Caco-2 (cell line): ENCODE measurements at regions not wholly inside any gene's neighbourhood (a gene's known extent, or its start where the extent isn't known, plus 50 kb on each side); places are given as distances from the start of the nearest gene placed in this dataset.

Experiments
- BruUV-seq: library from RNA; stranded (reverse); fragments of 400-500 nt; replicated peaks from 2 replicates; lab custom pipeline; 2021; lab: Mats Ljungman, UMichigan
- CTCF ChIA-PET: fragments of 300-600 bp; sonication (Branson Sonifier 250); formaldehyde crosslinking; loops from one replicate; lab custom pipeline; 2022; ENCODE audit warnings: antibody characterized with exemption; lab: Charles Lee
- POLR2A ChIA-PET: fragments of 300-600 bp; sonication (Branson Sonifier 250); formaldehyde crosslinking; loops from one replicate; lab custom pipeline; 2022; ENCODE audit warnings: antibody characterized with exemption; lab: Charles Lee
- DNase-seq, 2 experiments: peaks; one replicate each; pipeline versions ENCODE4 v3.0.0 to v3.0.0-alpha.2; 2020 to 2022
- H3K27me3 ChIP-seq: replicated peaks from 2 replicates; pipeline ENCODE4 v1.6.0; 2011; ENCODE audit warnings: low read length; ENCODE audit not compliant: control insufficient read depth, insufficient read depth
- H3K36me3 ChIP-seq: 2 replicates; pipeline ENCODE4 v1.5.1; 2011; ENCODE audit warnings: low read length; ENCODE audit not compliant: control insufficient read depth, insufficient read depth
- H3K4me1 ChIP-seq: fragments of 250-450 bp; sonication (Bioruptor Pico); 2 replicates; pipeline ENCODE4 v1.5.1; 2020; ENCODE audit warnings: mild to moderate bottlenecking
- H3K4me3 ChIP-seq: 2 replicates; pipeline ENCODE4 v1.5.1; 2011; ENCODE audit warnings: low read depth, mild to moderate bottlenecking, control low read depth, low read length
- H3K9me3 ChIP-seq: fragments of 250-450 bp; sonication (Bioruptor Pico); 2 replicates; pipeline ENCODE4 v1.5.1; 2020; ENCODE audit warnings: mild to moderate bottlenecking, moderate library complexity
- H3K27ac Mint-ChIP-seq: one replicate; pipeline ENCODE4 v1.8.0; 2022; ENCODE audit warnings: mixed read lengths; ENCODE audit not compliant: unreplicated experiment
- H3K27me3 Mint-ChIP-seq: one replicate; pipeline ENCODE4 v1.8.0; 2022; ENCODE audit warnings: mixed read lengths; ENCODE audit not compliant: insufficient read depth, unreplicated experiment
- H3K36me3 Mint-ChIP-seq: one replicate; pipeline ENCODE4 v1.8.0; 2022; ENCODE audit warnings: mild to moderate bottlenecking, mixed read lengths; ENCODE audit not compliant: insufficient read depth, unreplicated experiment
- H3K4me1 Mint-ChIP-seq: one replicate; pipeline ENCODE4 v1.8.0; 2022; ENCODE audit warnings: low read depth, mixed read lengths; ENCODE audit not compliant: unreplicated experiment
- H3K4me3 Mint-ChIP-seq: one replicate; pipeline ENCODE4 v1.8.0; 2022; ENCODE audit warnings: mild to moderate bottlenecking, moderate library complexity, mixed read lengths; ENCODE audit not compliant: unreplicated experiment
- H3K9me3 Mint-ChIP-seq: one replicate; pipeline ENCODE4 v1.8.0; 2022; ENCODE audit warnings: mixed read lengths; ENCODE audit not compliant: unreplicated experiment
- CTCF ChIP-seq, 2 experiments: fragments of 200-600 bp in 1 of 2; IDR thresholded peaks; 1 replicate in 1 of 2; 2 replicates in 1 of 2; pipeline versions ENCODE4 v1.5.1 to v1.8.0; 2011 to 2022; ENCODE audit warnings: antibody characterized with exemption in 1 of 2, control low read depth in 1 of 2, inconsistent platforms in 1 of 2, low read depth in 1 of 2, low read length in 1 of 2, mild to moderate bottlenecking in 1 of 2, moderate library complexity in 1 of 2; ENCODE audit not compliant: insufficient read depth in 1 of 2, severe bottlenecking in 1 of 2, unreplicated experiment in 1 of 2
- intact Hi-C: fragments of 100-400 bp; cut with micrococcal nuclease; formaldehyde crosslinking; loops from one replicate; pipeline ENCODE4 v1.10.0; 2022; ENCODE audit not compliant: unreplicated experiment

- Mint-ChIP-seq H3K36me3 (no peaks in the 10 kb centered on the region), H3K9me3 (no peaks in the 10 kb centered on the region), H3K4me1 (no peaks in the 10 kb centered on the region), H3K27me3 (no peaks in the 10 kb centered on the region), H3K27ac (no peak overlapping the region), H3K4me3 (no peak overlapping the region)
- H3K27me3 ChIP-seq: no peaks in the 10 kb centered on the region
- H3K36me3 ChIP-seq: no peaks in the 10 kb centered on the region
- CTCF ChIA-PET: no interaction called here
- no peak for DNase-seq
- TF ChIP-seq CTCF (IDR thresholded peaks at IDR 0.05; ENCODE audit: insufficient read depth in 1 of 2, low read depth in 1 of 2, low read length in 1 of 2, severe bottlenecking in 1 of 2, unreplicated experiment in 1 of 2): no peak
- intact Hi-C loops: no loop called here
- POLR2A ChIA-PET: interaction anchor here (1.0 kb wide), 1 partner anchor 11 kb away, joined by 3 read pairs; no protein-coding TSS in a partner anchor
- H3K4me3 ChIP-seq: no peak overlapping the region
- no peaks in the 10 kb centered on the region for H3K4me1 ChIP-seq
- no peaks in the 10 kb centered on the region for H3K9me3 ChIP-seq
- BruUV-seq: no TSS peak
Measured at GRCh38 chr1:10911490-10912166, 100.8 kb upstream of the TARDBP start.

GRCh38 chr1:10912441-10912840 lies 100.0 kb upstream of the TARDBP start:
- Mint-ChIP-seq H3K27ac (no peak overlapping the region), H3K27me3 (no peaks in the 10 kb centered on the region), H3K36me3 (no peaks in the 10 kb centered on the region), H3K9me3 (no peaks in the 10 kb centered on the region), H3K4me3 (no peak overlapping the region), H3K4me1 (no peaks in the 10 kb centered on the region)
- BruUV-seq: no TSS peak
- CTCF ChIA-PET: no interaction called here
- no peaks in the 10 kb centered on the region for H3K27me3 ChIP-seq
- no peaks in the 10 kb centered on the region for H3K9me3 ChIP-seq
- TF ChIP-seq CTCF (IDR thresholded peaks at IDR 0.05; ENCODE audit: insufficient read depth in 1 of 2, low read depth in 1 of 2, low read length in 1 of 2, severe bottlenecking in 1 of 2, unreplicated experiment in 1 of 2): no peak
- POLR2A ChIA-PET: interaction anchor here (1.0 kb wide), 1 partner anchor 12 kb away, joined by 3 read pairs; no protein-coding TSS in a partner anchor
- intact Hi-C loops: no loop called here
- DNase-seq: no peak
- no peak overlapping the region for H3K4me3 ChIP-seq
- no peaks in the 10 kb centered on the region for H3K4me1 ChIP-seq
- H3K36me3 ChIP-seq: no peaks in the 10 kb centered on the region

- no peak for TF ChIP-seq CTCF (IDR thresholded peaks at IDR 0.05; ENCODE audit: insufficient read depth in 1 of 2, low read depth in 1 of 2, low read length in 1 of 2, severe bottlenecking in 1 of 2, unreplicated experiment in 1 of 2)
- Histone ChIP-seq H3K27me3 (no peaks in the 10 kb centered on the region), H3K4me1 (no peaks in the 10 kb centered on the region), H3K4me3 (no peak overlapping the region), H3K36me3 (no peaks in the 10 kb centered on the region), H3K9me3 (no peaks in the 10 kb centered on the region)
- H3K4me3 Mint-ChIP-seq: no peak overlapping the region
- no peaks in the 10 kb centered on the region for H3K27me3 Mint-ChIP-seq
- ChIA-PET POLR2A (no interaction called here), CTCF (no interaction called here)
- no peaks in the 10 kb centered on the region for H3K9me3 Mint-ChIP-seq
- no peak overlapping the region for H3K27ac Mint-ChIP-seq
- H3K4me1 Mint-ChIP-seq: no peaks in the 10 kb centered on the region
- no TSS peak for BruUV-seq
- H3K36me3 Mint-ChIP-seq: no peaks in the 10 kb centered on the region
- DNase-seq: no peak
- intact Hi-C loops: no loop called here
Measured at GRCh38 chr1:10914056-10914455, 98.4 kb upstream of the TARDBP start.
